BE2C (cell line): ENCODE measurements at regions not wholly inside any gene's neighbourhood (a gene's known extent, or its start where the extent isn't known, plus 50 kb on each side); places are given as distances from the start of the nearest gene placed in this dataset.

Experiments used
- DNase-seq: peaks from one replicate; pipeline ENCODE4 v3.0.0-alpha.2; 2020
- H3K27me3 ChIP-seq: fragments of 250-450 bp; sonication (Bioruptor Pico); 2 replicates; pipeline ENCODE4 v1.5.1; 2020; ENCODE audit warnings: mild to moderate bottlenecking
- H3K36me3 ChIP-seq: fragments of 250-450 bp; sonication (Bioruptor Pico); 2 replicates; pipeline ENCODE4 v1.5.1; 2020; ENCODE audit warnings: mild to moderate bottlenecking
- H3K4me1 ChIP-seq: fragments of 250-450 bp; sonication (Bioruptor Pico); 2 replicates; pipeline ENCODE4 v1.5.1; 2020
- H3K4me3 ChIP-seq: 2 replicates; pipeline ENCODE4 v1.5.1; 2011; ENCODE audit warnings: low read depth, low read length
- H3K9me3 ChIP-seq: fragments of 250-450 bp; sonication (Bioruptor Pico); 2 replicates; pipeline ENCODE4 v1.5.1; 2020
- TF ChIP-seq, protein P1 (sequence below): IDR thresholded peaks from 2 replicates; pipeline ENCODE4 v1.5.1; 2012; ENCODE audit warnings: mild to moderate bottlenecking, low read depth, low read length

DNA sequence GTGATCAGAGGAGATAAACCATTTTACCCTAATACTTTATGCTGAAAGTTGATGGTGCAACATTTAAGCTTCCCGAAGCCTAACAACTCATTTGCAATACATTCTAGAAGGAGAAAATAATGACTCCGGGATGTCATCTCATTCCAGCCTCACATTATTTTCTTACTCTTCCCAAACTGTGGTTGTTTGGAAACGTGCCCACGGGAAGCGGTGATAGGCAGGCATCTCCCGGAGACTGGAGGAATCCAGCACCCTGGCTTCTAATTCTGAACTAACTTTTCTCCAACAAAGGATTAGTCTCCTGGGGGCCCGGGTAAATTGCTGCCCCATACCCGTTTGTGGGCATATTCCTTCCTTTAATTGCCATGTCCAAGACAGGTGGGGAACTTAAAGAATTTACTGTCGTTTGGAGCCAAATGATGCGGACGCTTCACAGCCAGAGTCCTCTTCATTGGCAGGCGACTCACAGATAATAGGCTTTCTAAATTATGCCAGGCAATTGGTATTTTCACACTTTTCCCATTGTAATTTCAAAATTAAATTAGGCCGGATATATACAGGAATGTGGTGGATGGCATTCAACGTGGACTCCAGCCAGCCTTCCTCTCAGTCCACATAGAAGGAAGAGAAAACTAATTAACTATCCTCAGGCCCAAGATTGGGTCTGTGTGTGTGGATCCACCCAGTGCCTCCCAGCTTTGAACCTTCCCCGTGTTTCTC is 278.1 kb downstream of the AJAP1 start:
- no peaks in the 10 kb centered on the region for H3K4me1 ChIP-seq
- H3K36me3 ChIP-seq: no peaks in the 10 kb centered on the region
- no peaks in the 10 kb centered on the region for H3K27me3 ChIP-seq
- DNase-seq: no peak
- H3K4me3 ChIP-seq: no peak overlapping the region
- TF ChIP-seq, protein P1, sequence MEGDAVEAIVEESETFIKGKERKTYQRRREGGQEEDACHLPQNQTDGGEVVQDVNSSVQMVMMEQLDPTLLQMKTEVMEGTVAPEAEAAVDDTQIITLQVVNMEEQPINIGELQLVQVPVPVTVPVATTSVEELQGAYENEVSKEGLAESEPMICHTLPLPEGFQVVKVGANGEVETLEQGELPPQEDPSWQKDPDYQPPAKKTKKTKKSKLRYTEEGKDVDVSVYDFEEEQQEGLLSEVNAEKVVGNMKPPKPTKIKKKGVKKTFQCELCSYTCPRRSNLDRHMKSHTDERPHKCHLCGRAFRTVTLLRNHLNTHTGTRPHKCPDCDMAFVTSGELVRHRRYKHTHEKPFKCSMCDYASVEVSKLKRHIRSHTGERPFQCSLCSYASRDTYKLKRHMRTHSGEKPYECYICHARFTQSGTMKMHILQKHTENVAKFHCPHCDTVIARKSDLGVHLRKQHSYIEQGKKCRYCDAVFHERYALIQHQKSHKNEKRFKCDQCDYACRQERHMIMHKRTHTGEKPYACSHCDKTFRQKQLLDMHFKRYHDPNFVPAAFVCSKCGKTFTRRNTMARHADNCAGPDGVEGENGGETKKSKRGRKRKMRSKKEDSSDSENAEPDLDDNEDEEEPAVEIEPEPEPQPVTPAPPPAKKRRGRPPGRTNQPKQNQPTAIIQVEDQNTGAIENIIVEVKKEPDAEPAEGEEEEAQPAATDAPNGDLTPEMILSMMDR: no peak
- no peaks in the 10 kb centered on the region for H3K9me3 ChIP-seq

DNA sequence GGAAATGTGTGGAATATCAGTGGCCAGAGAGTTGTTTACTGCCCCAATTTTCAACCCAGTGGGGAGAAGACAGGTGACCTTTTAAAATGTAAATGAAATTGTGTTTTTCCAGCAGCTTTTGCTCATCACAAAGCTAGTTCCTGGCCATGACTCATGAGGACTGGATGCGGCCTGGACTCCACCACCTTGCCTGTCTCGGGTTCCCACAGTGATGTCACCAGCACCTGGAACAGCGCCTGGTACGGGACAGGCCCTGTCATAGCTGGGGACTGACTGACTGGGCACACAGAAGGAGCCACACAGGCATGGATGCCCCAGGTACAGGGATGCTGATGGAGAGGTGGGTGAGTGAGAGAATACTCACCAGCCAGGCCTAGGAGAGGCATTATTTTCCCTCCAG is 277.1 kb downstream of the AJAP1 start:
- Histone ChIP-seq H3K36me3 (no peaks in the 10 kb centered on the region), H3K9me3 (no peaks in the 10 kb centered on the region), H3K4me3 (no peak overlapping the region), H3K4me1 (no peaks in the 10 kb centered on the region), H3K27me3 (no peaks in the 10 kb centered on the region)
- DNase-seq: no peak
- TF ChIP-seq, protein P1: no peak

DNA sequence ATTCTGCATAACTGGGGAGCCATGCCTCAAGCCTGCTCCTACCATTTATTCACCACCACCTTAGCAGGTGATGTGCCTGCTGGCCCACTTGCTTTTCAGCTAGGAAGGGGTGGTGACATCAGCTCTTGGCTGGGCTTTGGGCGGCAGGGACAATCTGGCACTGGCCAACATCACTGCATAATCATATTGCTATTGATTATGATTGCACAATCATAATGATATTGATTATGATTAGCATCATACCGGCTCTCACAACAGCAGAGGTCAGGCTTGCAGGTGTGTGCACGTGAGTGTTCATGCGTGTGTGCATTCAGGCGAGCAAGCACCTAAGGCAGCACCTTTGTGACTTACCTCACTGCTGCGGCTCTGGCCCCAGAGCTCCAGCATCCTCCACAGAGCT is 273.8 kb downstream of the AJAP1 start:
- H3K4me1 ChIP-seq: no peaks in the 10 kb centered on the region
- H3K27me3 ChIP-seq: no peaks in the 10 kb centered on the region
- no peaks in the 10 kb centered on the region for H3K36me3 ChIP-seq
- DNase-seq: no peak
- no peaks in the 10 kb centered on the region for H3K9me3 ChIP-seq
- TF ChIP-seq, protein P1: no peak
- no peak overlapping the region for H3K4me3 ChIP-seq

DNA sequence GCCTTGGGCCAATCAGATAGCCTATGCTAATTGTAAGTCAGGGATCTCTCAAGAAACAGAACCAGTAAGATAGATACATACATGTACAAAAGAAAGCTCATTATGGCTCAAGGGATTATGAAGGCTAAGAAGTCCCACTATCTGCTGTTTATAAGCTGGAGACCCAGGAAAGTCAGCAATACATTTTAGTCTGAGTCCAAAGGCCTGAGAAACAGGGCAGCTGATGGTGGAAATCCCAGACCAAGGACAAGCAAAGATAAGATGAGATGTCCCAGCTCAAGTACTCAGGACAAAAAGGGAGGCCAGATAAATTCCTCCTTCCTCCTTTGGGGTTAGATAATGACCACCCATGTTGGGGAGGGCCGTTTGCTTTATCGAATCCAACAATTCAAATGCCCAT is 269.9 kb downstream of the AJAP1 start:
- no peak overlapping the region for H3K4me3 ChIP-seq
- TF ChIP-seq, protein P1: no peak
- DNase-seq: no peak
- H3K4me1 ChIP-seq: no peaks in the 10 kb centered on the region
- no peaks in the 10 kb centered on the region for H3K36me3 ChIP-seq
- no peaks in the 10 kb centered on the region for H3K27me3 ChIP-seq
- no peaks in the 10 kb centered on the region for H3K9me3 ChIP-seq

DNA sequence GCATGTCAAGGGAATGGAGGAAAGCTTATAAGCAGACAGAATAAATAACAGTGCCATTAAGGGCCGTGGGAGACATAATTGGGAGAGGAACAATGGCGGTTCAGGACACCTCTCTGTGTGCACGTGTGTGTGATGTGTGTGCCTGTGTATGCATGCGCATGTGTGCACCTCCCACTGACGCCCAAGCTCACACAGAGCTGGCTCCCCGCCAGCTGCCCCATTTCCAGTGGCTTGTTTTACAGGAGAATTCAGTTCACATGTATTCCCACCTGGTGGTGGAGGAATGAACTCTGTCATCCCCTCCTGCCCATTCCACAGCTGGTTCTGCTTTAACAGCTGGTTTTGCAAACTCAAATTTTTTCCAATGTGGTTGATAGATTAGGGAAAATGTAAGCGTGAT is 262.2 kb downstream of the AJAP1 start:
- TF ChIP-seq, protein P1: no peak
- DNase-seq: no peak
- no peak overlapping the region for H3K4me3 ChIP-seq
- H3K4me1 ChIP-seq: no peaks in the 10 kb centered on the region
- no peaks in the 10 kb centered on the region for H3K36me3 ChIP-seq
- H3K27me3 ChIP-seq: no peaks in the 10 kb centered on the region
- H3K9me3 ChIP-seq: no peaks in the 10 kb centered on the region

DNA sequence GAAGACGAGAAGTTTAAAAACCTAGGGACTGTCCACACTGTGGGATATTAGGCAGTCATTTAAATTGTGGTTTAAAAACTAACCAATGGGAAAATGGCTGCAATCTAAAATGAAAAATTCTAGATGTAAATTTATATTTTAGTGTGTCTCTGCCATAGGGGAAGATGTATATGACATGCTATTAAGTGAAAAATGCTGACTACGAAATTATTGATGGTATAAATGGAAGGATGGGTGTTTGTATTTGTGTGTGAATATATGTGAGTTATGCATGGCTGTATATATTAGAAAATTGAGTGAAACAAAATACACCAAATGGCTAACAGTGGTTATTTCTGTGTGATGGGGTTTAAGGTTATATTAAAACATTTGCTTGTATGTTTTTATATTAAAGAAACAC is 260.7 kb downstream of the AJAP1 start:
- no peaks in the 10 kb centered on the region for H3K9me3 ChIP-seq
- H3K36me3 ChIP-seq: no peaks in the 10 kb centered on the region
- no peak for DNase-seq
- H3K4me3 ChIP-seq: no peak overlapping the region
- no peaks in the 10 kb centered on the region for H3K4me1 ChIP-seq
- H3K27me3 ChIP-seq: no peaks in the 10 kb centered on the region
- TF ChIP-seq, protein P1: no peak
